Smooth muscle cell (in vitro differentiated cells): ENCODE measurements at regions not wholly inside any gene's neighbourhood (a gene's known extent, or its start where the extent isn't known, plus 50 kb on each side); places are given as distances from the start of the nearest gene placed in this dataset.

Experiments
- DNase-seq: peaks from one replicate; lab custom pipeline; 2025; ENCODE audit not compliant: unreplicated experiment; lab: John Stamatoyannopoulos, UW
- H2AFZ ChIP-seq: fragments of 200-600 bp; sonication (generic); 2 replicates; pipeline ENCODE4 v1.6.0; 2016; ENCODE audit warnings: antibody characterized with exemption, low read depth, mild to moderate bottlenecking
- H3F3A ChIP-seq: fragments of 200-600 bp; sonication (generic); 2 replicates; pipeline ENCODE4 v1.6.0; 2017; ENCODE audit warnings: antibody characterized with exemption, low read depth
- H3K27ac ChIP-seq: fragments of 200-600 bp; sonication (generic); 2 replicates; pipeline ENCODE4 v1.5.1; 2016; ENCODE audit warnings: low read depth, mild to moderate bottlenecking
- H3K27me3 ChIP-seq: fragments of 200-600 bp; sonication (generic); 2 replicates; pipeline ENCODE4 v1.6.1; 2016; ENCODE audit warnings: low read depth, mild to moderate bottlenecking
- H3K36me3 ChIP-seq: fragments of 200-600 bp; sonication (generic); 2 replicates; pipeline ENCODE4 v1.5.1; 2016; ENCODE audit warnings: low read depth
- H3K4me1 ChIP-seq: fragments of 200-600 bp; sonication (generic); 2 replicates; pipeline ENCODE4 v1.5.1; 2016; ENCODE audit warnings: low read depth
- H3K4me2 ChIP-seq: fragments of 200-600 bp; sonication (generic); 2 replicates; pipeline ENCODE4 v1.6.0; 2016; ENCODE audit warnings: mild to moderate bottlenecking
- H3K4me3 ChIP-seq: fragments of 200-600 bp; sonication (generic); 2 replicates; pipeline ENCODE4 v1.5.1; 2016; ENCODE audit warnings: mild to moderate bottlenecking
- H3K79me2 ChIP-seq: fragments of 200-600 bp; sonication (generic); 2 replicates; pipeline ENCODE4 v1.6.0; 2016; ENCODE audit warnings: low read depth, mild to moderate bottlenecking
- H3K9ac ChIP-seq: fragments of 200-600 bp; sonication (generic); 2 replicates; pipeline ENCODE4 v1.6.0; 2016; ENCODE audit warnings: low read depth
- H3K9me3 ChIP-seq: fragments of 200-600 bp; sonication (generic); replicated peaks from 2 replicates; pipeline ENCODE4 v1.5.1; 2016; ENCODE audit warnings: low read depth
- H4K20me1 ChIP-seq: fragments of 200-600 bp; sonication (generic); 2 replicates; pipeline ENCODE4 v1.6.0; 2016; ENCODE audit warnings: low read depth
- WGBS: methylation state at CpG from one replicate; pipeline ENCODE4 v1.1.7; 2016; ENCODE audit warnings: low lambda C conversion rate; 5-methylcytosine and 5-hydroxymethylcytosine counted together
- TF ChIP-seq, protein P1 (sequence below): fragments of 200-600 bp; sonication (generic); IDR thresholded peaks from 2 replicates; pipeline ENCODE4 v1.5.1; 2017; ENCODE audit warnings: borderline replicate concordance, mild to moderate bottlenecking, antibody characterized with exemption; ENCODE audit not compliant: insufficient read depth, poor library complexity, severe bottlenecking

DNA sequence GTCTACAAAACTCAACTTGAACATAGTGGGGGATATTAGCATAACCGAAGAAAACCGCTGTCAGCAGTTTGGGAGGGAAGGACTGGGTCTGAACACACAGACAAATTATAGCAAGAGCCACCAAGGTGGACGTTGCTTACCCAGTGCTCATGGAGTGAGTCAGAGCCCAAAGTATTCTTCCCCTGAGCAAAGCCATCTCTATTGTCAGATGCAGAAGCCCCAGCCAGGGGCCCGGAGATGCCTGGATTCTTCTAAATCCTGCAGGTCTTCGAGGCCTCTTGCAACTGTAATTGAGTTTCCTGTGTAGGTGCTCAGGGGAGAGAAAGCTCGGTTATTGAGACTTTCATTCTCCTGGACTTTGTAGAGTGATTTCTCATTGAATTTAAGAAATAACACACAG lies 384.5 kb downstream of the IRS2 start:
- no peaks in the 10 kb centered on the region for H3K4me1 ChIP-seq
- WGBS = 69% methylated on average over 6 of the region's 6 CpGs
- H4K20me1 ChIP-seq = no peaks in the 10 kb centered on the region
- no peaks in the 10 kb centered on the region for H3K27me3 ChIP-seq
- no peak overlapping the region for H3K4me2 ChIP-seq
- H3K79me2 ChIP-seq = no peaks in the 10 kb centered on the region
- TF ChIP-seq, protein P1, sequence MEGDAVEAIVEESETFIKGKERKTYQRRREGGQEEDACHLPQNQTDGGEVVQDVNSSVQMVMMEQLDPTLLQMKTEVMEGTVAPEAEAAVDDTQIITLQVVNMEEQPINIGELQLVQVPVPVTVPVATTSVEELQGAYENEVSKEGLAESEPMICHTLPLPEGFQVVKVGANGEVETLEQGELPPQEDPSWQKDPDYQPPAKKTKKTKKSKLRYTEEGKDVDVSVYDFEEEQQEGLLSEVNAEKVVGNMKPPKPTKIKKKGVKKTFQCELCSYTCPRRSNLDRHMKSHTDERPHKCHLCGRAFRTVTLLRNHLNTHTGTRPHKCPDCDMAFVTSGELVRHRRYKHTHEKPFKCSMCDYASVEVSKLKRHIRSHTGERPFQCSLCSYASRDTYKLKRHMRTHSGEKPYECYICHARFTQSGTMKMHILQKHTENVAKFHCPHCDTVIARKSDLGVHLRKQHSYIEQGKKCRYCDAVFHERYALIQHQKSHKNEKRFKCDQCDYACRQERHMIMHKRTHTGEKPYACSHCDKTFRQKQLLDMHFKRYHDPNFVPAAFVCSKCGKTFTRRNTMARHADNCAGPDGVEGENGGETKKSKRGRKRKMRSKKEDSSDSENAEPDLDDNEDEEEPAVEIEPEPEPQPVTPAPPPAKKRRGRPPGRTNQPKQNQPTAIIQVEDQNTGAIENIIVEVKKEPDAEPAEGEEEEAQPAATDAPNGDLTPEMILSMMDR = no peak
- DNase-seq = no peak
- H2AFZ ChIP-seq = no peak overlapping the region
- no peaks in the 10 kb centered on the region for H3K36me3 ChIP-seq
- no peak overlapping the region for H3K4me3 ChIP-seq
- no peaks in the 10 kb centered on the region for H3F3A ChIP-seq
- no peaks in the 10 kb centered on the region for H3K9me3 ChIP-seq
- H3K9ac ChIP-seq = no peak overlapping the region
- no peak overlapping the region for H3K27ac ChIP-seq

DNA sequence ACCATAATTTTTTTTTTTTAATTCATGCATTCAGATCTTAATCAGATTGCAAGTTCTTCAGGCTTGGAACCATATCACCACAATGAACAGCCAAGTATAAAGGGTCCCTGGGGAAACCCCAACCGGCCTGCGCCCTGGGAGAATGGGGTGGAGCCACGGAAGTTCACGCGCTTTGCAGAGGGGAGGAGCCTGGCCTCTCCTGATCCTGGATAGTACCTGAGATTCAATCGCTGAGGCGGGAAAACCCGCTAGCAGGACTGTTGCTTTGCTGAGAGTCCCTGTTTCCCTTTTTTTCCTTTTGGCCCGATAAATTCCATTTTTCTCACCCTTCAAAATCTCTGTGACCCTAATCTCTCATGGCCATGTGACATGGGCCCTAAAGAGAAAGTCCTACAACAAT lies 385.1 kb downstream of the IRS2 start:
- no peaks in the 10 kb centered on the region for H4K20me1 ChIP-seq
- H3K4me3 ChIP-seq = no peak overlapping the region
- no peaks in the 10 kb centered on the region for H3K4me1 ChIP-seq
- no peak for DNase-seq
- no peak overlapping the region for H3K9ac ChIP-seq
- no peak overlapping the region for H3K4me2 ChIP-seq
- 95% methylated on average over 9 of the region's 9 CpGs for WGBS
- no peaks in the 10 kb centered on the region for H3K79me2 ChIP-seq
- H3F3A ChIP-seq = no peaks in the 10 kb centered on the region
- TF ChIP-seq, protein P1 = no peak
- H3K36me3 ChIP-seq = no peaks in the 10 kb centered on the region
- no peak overlapping the region for H3K27ac ChIP-seq
- no peaks in the 10 kb centered on the region for H3K27me3 ChIP-seq
- H3K9me3 ChIP-seq = no peaks in the 10 kb centered on the region
- H2AFZ ChIP-seq = no peak overlapping the region

DNA sequence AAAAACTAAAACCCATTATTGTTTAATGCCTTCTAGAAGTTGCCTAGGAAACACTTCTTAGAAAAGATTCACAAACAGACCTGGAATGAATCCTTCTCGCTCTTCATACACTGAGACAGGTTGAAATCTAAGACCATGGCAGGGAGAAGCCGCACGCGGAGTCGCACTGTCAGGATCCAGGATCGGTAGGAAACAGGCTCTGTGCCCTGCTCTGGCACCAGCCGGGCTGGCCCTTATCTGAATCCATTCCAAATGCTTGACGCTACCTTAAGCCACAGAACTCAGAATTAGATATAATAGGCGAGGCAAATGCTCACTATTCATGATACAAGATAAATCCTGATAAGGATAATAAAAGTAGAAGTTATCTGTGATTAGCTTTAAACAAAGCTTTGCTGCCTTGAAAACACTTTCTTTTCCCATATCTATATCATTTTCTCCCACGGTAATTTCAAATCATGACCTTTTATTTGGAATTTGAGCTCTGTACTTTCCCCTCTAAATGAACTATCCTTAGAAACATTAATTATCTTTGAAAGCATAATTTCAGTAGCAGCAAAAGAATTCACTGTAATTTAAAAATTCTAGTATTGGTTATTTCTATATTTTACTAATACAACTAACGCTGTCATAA lies 385.6 kb downstream of the IRS2 start:
- Histone ChIP-seq H3K4me2 (no peak overlapping the region), H4K20me1 (no peaks in the 10 kb centered on the region)
- 91% methylated on average over 11 of the region's 11 CpGs for WGBS

More for the DNA sequence above, 385.6 kb downstream of the IRS2 start:
- Histone ChIP-seq H3K27me3 (no peaks in the 10 kb centered on the region), H3K9ac (no peak overlapping the region), H3K36me3 (no peaks in the 10 kb centered on the region), H3K9me3 (no peaks in the 10 kb centered on the region), H3K4me3 (no peak overlapping the region), H3K4me1 (no peaks in the 10 kb centered on the region), H3K27ac (no peak overlapping the region), H2AFZ (no peak overlapping the region), H3K79me2 (no peaks in the 10 kb centered on the region), H3F3A (no peaks in the 10 kb centered on the region)
- DNase-seq = no peak
- TF ChIP-seq, protein P1 = no peak
